Trophoblast cell (in vitro differentiated cells and primary cell): ENCODE measurements at regions not wholly inside any gene's neighbourhood (a gene's known extent, or its start where the extent isn't known, plus 50 kb on each side); places are given as distances from the start of the nearest gene placed in this dataset.

ENCODE experiments used
- DNase-seq, 2 donors: peaks; one replicate each; pipeline ENCODE4 v3.0.0-alpha.2; 2016
- H2AFZ ChIP-seq: 2 replicates; pipeline ENCODE4 v1.6.1; 2013; ENCODE audit warnings: low read length, moderate library complexity, mild to moderate bottlenecking; ENCODE audit not compliant: insufficient read depth, poor library complexity
- H2AK5ac ChIP-seq: 2 replicates; pipeline ENCODE4 v1.6.1; 2013; ENCODE audit warnings: mild to moderate bottlenecking, low read length
- H2BK120ac ChIP-seq: 2 replicates; pipeline ENCODE4 v1.6.1; 2013; ENCODE audit warnings: low read length, mild to moderate bottlenecking, moderate library complexity; ENCODE audit not compliant: insufficient read depth, poor library complexity
- H2BK12ac ChIP-seq: 2 replicates; pipeline ENCODE4 v1.6.1; 2013; ENCODE audit warnings: mild to moderate bottlenecking, low read length, moderate library complexity
- H2BK5ac ChIP-seq: 2 replicates; pipeline ENCODE4 v1.6.1; 2013; ENCODE audit warnings: low read length, low read depth, moderate library complexity, mild to moderate bottlenecking; ENCODE audit not compliant: poor library complexity
- H3K14ac ChIP-seq: 2 replicates; pipeline ENCODE4 v1.6.1; 2013; ENCODE audit warnings: mild to moderate bottlenecking, low read length
- H3K18ac ChIP-seq: 2 replicates; pipeline ENCODE4 v1.6.1; 2013; ENCODE audit warnings: mild to moderate bottlenecking, low read length
- H3K23ac ChIP-seq: 2 replicates; pipeline ENCODE4 v1.6.1; 2013; ENCODE audit warnings: low read length
- H3K27ac ChIP-seq: 2 replicates; pipeline ENCODE4 v1.5.1; 2013; ENCODE audit warnings: low read depth, mild to moderate bottlenecking, inconsistent platforms, low read length, moderate library complexity
- H3K27me3 ChIP-seq: 2 replicates; pipeline ENCODE4 v1.6.1; 2013; ENCODE audit warnings: inconsistent platforms, mild to moderate bottlenecking, low read length, moderate library complexity; ENCODE audit not compliant: insufficient read depth
- H3K36me3 ChIP-seq, 2 experiments: 1 replicate in 1 of 2; 2 replicates in 1 of 2; pipeline ENCODE4 v1.6.1; 2013; ENCODE audit warnings: low read length in 2 of 2, mild to moderate bottlenecking in 2 of 2, moderate library complexity in 1 of 2; ENCODE audit not compliant: insufficient read depth in 2 of 2, control insufficient read depth in 1 of 2
- H3K4ac ChIP-seq: 2 replicates; pipeline ENCODE4 v1.6.1; 2013; ENCODE audit warnings: low read depth, mild to moderate bottlenecking, low read length, moderate library complexity
- H3K4me1 ChIP-seq, 2 experiments: 1 replicate in 1 of 2; 2 replicates in 1 of 2; pipeline ENCODE4 v1.6.1; 2013; ENCODE audit warnings: low read length in 2 of 2, mild to moderate bottlenecking in 2 of 2, moderate library complexity in 1 of 2; ENCODE audit not compliant: insufficient read depth in 2 of 2, control insufficient read depth in 1 of 2
- H3K4me2 ChIP-seq: 2 replicates; pipeline ENCODE4 v1.6.1; 2013; ENCODE audit warnings: inconsistent platforms, mild to moderate bottlenecking, low read length, moderate library complexity
- H3K4me3 ChIP-seq: 2 replicates; pipeline ENCODE4 v1.5.1; 2013; ENCODE audit warnings: mild to moderate bottlenecking, low read depth, low read length, inconsistent platforms
- H3K79me1 ChIP-seq: one replicate; pipeline ENCODE4 v1.6.1; 2013; ENCODE audit warnings: low read length
- H3K79me2 ChIP-seq: 2 replicates; pipeline ENCODE4 v1.6.1; 2013; ENCODE audit warnings: low read length, mild to moderate bottlenecking; ENCODE audit not compliant: control insufficient read depth, insufficient read depth, poor library complexity
- H3K9ac ChIP-seq: 2 replicates; pipeline ENCODE4 v1.6.1; 2013; ENCODE audit warnings: mild to moderate bottlenecking, low read length
- H3K9me3 ChIP-seq: 2 replicates; pipeline ENCODE4 v1.6.1; 2013; ENCODE audit warnings: low read depth, mild to moderate bottlenecking, control low read depth, inconsistent platforms, low read length; ENCODE audit not compliant: insufficient read depth
- H4K12ac ChIP-seq: 2 replicates; pipeline ENCODE4 v1.6.1; 2013; ENCODE audit warnings: low read depth, mild to moderate bottlenecking, low read length, moderate library complexity
- H4K8ac ChIP-seq: 2 replicates; pipeline ENCODE4 v1.6.1; 2013; ENCODE audit warnings: low read depth, mild to moderate bottlenecking, low read length, moderate library complexity
- H4K91ac ChIP-seq: one replicate; pipeline ENCODE4 v1.6.1; 2013; ENCODE audit warnings: low read depth, mild to moderate bottlenecking, low read length, moderate library complexity
- WGBS: extraction: QIAGEN DNeasy Blood & Tissue Kit; methylation state at CpG from one replicate; pipeline ENCODE4 v1.1.7; 2013; ENCODE audit warnings: missing lambda C conversion rate; ENCODE audit not compliant: insufficient read length, insufficient coverage; ENCODE audit errors: extremely low coverage; 5-methylcytosine and 5-hydroxymethylcytosine counted together

- H2BK120ac ChIP-seq: no peak overlapping the region
- H3K79me1 ChIP-seq: no peaks in the 10 kb centered on the region
- H3K27ac ChIP-seq: no peak overlapping the region
- no peak overlapping the region for H3K14ac ChIP-seq
- no peaks in the 10 kb centered on the region for H3K36me3 ChIP-seq
- no peak overlapping the region for H2AFZ ChIP-seq
- H3K9me3 ChIP-seq: no peaks in the 10 kb centered on the region
- H2AK5ac ChIP-seq: no peak overlapping the region
- H3K18ac ChIP-seq: no peak overlapping the region
- no peak overlapping the region for H2BK5ac ChIP-seq
- H4K8ac ChIP-seq: no peak overlapping the region
- no peaks in the 10 kb centered on the region for H3K27me3 ChIP-seq
- no peak overlapping the region for H2BK12ac ChIP-seq
- H4K91ac ChIP-seq: no peak overlapping the region
- no peak overlapping the region for H3K4ac ChIP-seq
- no peaks in the 10 kb centered on the region for H3K4me1 ChIP-seq
- DNase-seq: no peak
- H3K79me2 ChIP-seq: no peaks in the 10 kb centered on the region
- H3K4me2 ChIP-seq: no peak overlapping the region
- no peak overlapping the region for H3K9ac ChIP-seq
- no peak overlapping the region for H3K4me3 ChIP-seq
- WGBS: no CpG with 5 or more reads among the region's 6 CpGs
- H3K23ac ChIP-seq: no peak overlapping the region
- no peak overlapping the region for H4K12ac ChIP-seq
Measured at GRCh38 chr6:141303907-141304306, 828.8 kb upstream of the GJE1 start.

- no CpG with 5 or more reads among the region's 1 CpG for WGBS
- no peak overlapping the region for H3K4me2 ChIP-seq
- H2BK120ac ChIP-seq: no peak overlapping the region
- H3K4me1 ChIP-seq: no peaks in the 10 kb centered on the region
- no peak overlapping the region for H3K27ac ChIP-seq
- no peak overlapping the region for H4K8ac ChIP-seq
- H2BK5ac ChIP-seq: no peak overlapping the region
- H3K36me3 ChIP-seq: no peaks in the 10 kb centered on the region
- no peak overlapping the region for H3K14ac ChIP-seq
- H2BK12ac ChIP-seq: no peak overlapping the region
- no peak overlapping the region for H2AK5ac ChIP-seq
- no peak overlapping the region for H3K4ac ChIP-seq
- no peak for DNase-seq
- no peaks in the 10 kb centered on the region for H3K27me3 ChIP-seq
- no peak overlapping the region for H3K23ac ChIP-seq
- H3K79me1 ChIP-seq: no peaks in the 10 kb centered on the region
- no peak overlapping the region for H2AFZ ChIP-seq
- no peak overlapping the region for H3K9ac ChIP-seq
- H4K12ac ChIP-seq: no peak overlapping the region
- H3K79me2 ChIP-seq: no peaks in the 10 kb centered on the region
- H3K18ac ChIP-seq: no peak overlapping the region
- H3K4me3 ChIP-seq: no peak overlapping the region
- no peaks in the 10 kb centered on the region for H3K9me3 ChIP-seq
- H4K91ac ChIP-seq: no peak overlapping the region
Measured at GRCh38 chr6:141301779-141302178, 830.9 kb upstream of the GJE1 start.

GRCh38 chr6:141290941-141291721, 841.6 kb upstream of the GJE1 start:
- no peak overlapping the region for H4K91ac ChIP-seq
- H2BK120ac ChIP-seq: no peak overlapping the region
- no CpG with 5 or more reads among the region's 3 CpGs for WGBS
- H3K27me3 ChIP-seq: no peaks in the 10 kb centered on the region
- H3K27ac ChIP-seq: no peak overlapping the region
- H3K79me1 ChIP-seq: no peaks in the 10 kb centered on the region
- no peaks in the 10 kb centered on the region for H3K4me1 ChIP-seq
- H3K4ac ChIP-seq: no peak overlapping the region
- no peak overlapping the region for H3K4me2 ChIP-seq
- H3K9me3 ChIP-seq: peaks cover 2% of the 10 kb centered on the region
- no peak overlapping the region for H2BK5ac ChIP-seq
- H3K9ac ChIP-seq: no peak overlapping the region
- DNase-seq: no peak
- H4K12ac ChIP-seq: no peak overlapping the region
- H2BK12ac ChIP-seq: no peak overlapping the region
- no peaks in the 10 kb centered on the region for H3K79me2 ChIP-seq
- H3K23ac ChIP-seq: no peak overlapping the region
- H2AFZ ChIP-seq: no peak overlapping the region
- H3K14ac ChIP-seq: no peak overlapping the region
- no peaks in the 10 kb centered on the region for H3K36me3 ChIP-seq
- H3K18ac ChIP-seq: no peak overlapping the region
- no peak overlapping the region for H2AK5ac ChIP-seq
- no peak overlapping the region for H4K8ac ChIP-seq
- H3K4me3 ChIP-seq: no peak overlapping the region

- H3K9me3 ChIP-seq: peaks cover 2% of the 10 kb centered on the region
- no peak overlapping the region for H4K12ac ChIP-seq
- H3K36me3 ChIP-seq: no peaks in the 10 kb centered on the region
- H3K27ac ChIP-seq: no peak overlapping the region
- no peak overlapping the region for H2AK5ac ChIP-seq
- H4K8ac ChIP-seq: no peak overlapping the region
- H3K4me3 ChIP-seq: no peak overlapping the region
- no peaks in the 10 kb centered on the region for H3K4me1 ChIP-seq
- H3K23ac ChIP-seq: no peak overlapping the region
- H3K79me2 ChIP-seq: no peaks in the 10 kb centered on the region
- H3K27me3 ChIP-seq: no peaks in the 10 kb centered on the region
- WGBS: no CpG with 5 or more reads among the region's 5 CpGs
- no peak overlapping the region for H2BK12ac ChIP-seq
- no peaks in the 10 kb centered on the region for H3K79me1 ChIP-seq
- no peak overlapping the region for H3K4ac ChIP-seq
- no peak overlapping the region for H4K91ac ChIP-seq
- H2AFZ ChIP-seq: no peak overlapping the region
- no peak overlapping the region for H3K4me2 ChIP-seq
- no peak overlapping the region for H2BK120ac ChIP-seq
- H3K18ac ChIP-seq: no peak overlapping the region
- DNase-seq: no peak
- peak overlapping the region; percentile 56 for H3K9ac ChIP-seq
- no peak overlapping the region for H3K14ac ChIP-seq
- H2BK5ac ChIP-seq: no peak overlapping the region
Measured at GRCh38 chr6:141288947-141289346, 843.8 kb upstream of the GJE1 start.
